SU-DHL-6 (cell line): ENCODE measurements at regions not wholly inside any gene's neighbourhood (a gene's known extent, or its start where the extent isn't known, plus 50 kb on each side); places are given as distances from the start of the nearest gene placed in this dataset.

Experiments
- H2AFZ ChIP-seq: fragments of 200-600 bp; sonication (generic); 2 replicates; pipeline ENCODE4 v1.6.1; 2014; ENCODE audit warnings: low read depth, mild to moderate bottlenecking, moderate library complexity, mixed read lengths, antibody characterized with exemption, low read length; ENCODE audit not compliant: severe bottlenecking
- H3F3A ChIP-seq: fragments of 200-600 bp; shearing (Covaris generic); 2 replicates; pipeline ENCODE4 v1.6.0; 2016; ENCODE audit warnings: antibody characterized with exemption, mild to moderate bottlenecking; ENCODE audit not compliant: insufficient read depth
- H3K27ac ChIP-seq: fragments of 200-600 bp; sonication (generic); 2 replicates; pipeline ENCODE4 v1.5.1; 2016; ENCODE audit warnings: low read depth, mild to moderate bottlenecking, low read length, moderate library complexity, mixed read lengths
- H3K27me3 ChIP-seq: fragments of 200-600 bp; sonication (generic), shearing (Covaris generic); 2 replicates; pipeline ENCODE4 v1.6.0; 2014; ENCODE audit warnings: mild to moderate bottlenecking, low read length
- H3K36me3 ChIP-seq: fragments of 200-600 bp; sonication (generic); 2 replicates; pipeline ENCODE4 v1.6.1; 2014; ENCODE audit warnings: mild to moderate bottlenecking, low read length, mixed read lengths
- H3K4me2 ChIP-seq: fragments of 300-600, 200-600 bp; shearing (Covaris generic), sonication (generic); 2 replicates; pipeline ENCODE4 v1.6.0; 2014; ENCODE audit warnings: low read length, low read depth, mild to moderate bottlenecking; ENCODE audit not compliant: poor library complexity, severe bottlenecking
- H3K4me3 ChIP-seq: fragments of 200-600 bp; sonication (generic); 2 replicates; pipeline ENCODE4 v1.5.1; 2014; ENCODE audit warnings: antibody characterized with exemption, low read length, mild to moderate bottlenecking, mixed read lengths; ENCODE audit not compliant: insufficient read depth, poor library complexity, severe bottlenecking
- H3K79me2 ChIP-seq: fragments of 200-600 bp; sonication (generic); 2 replicates; pipeline ENCODE4 v1.6.1; 2014; ENCODE audit warnings: mild to moderate bottlenecking, low read length, moderate library complexity; ENCODE audit not compliant: insufficient read depth
- H3K9ac ChIP-seq: fragments of 200-600 bp; sonication (generic); 2 replicates; pipeline ENCODE4 v1.7.0; 2014; ENCODE audit warnings: mild to moderate bottlenecking, low read length
- H3K9me2 ChIP-seq: fragments of 200-600 bp; sonication (generic); replicated peaks from 2 replicates; pipeline ENCODE4 v1.6.1; 2014; ENCODE audit warnings: low read length; ENCODE audit not compliant: insufficient read depth
- H3K9me3 ChIP-seq: fragments of 200-600 bp; sonication (generic); 2 replicates; pipeline ENCODE4 v1.6.1; 2014; ENCODE audit warnings: low read length, mixed read lengths; ENCODE audit not compliant: insufficient read depth
- H4K20me1 ChIP-seq: fragments of 200-600 bp; sonication (generic); 2 replicates; pipeline ENCODE4 v1.6.1; 2014; ENCODE audit warnings: low read depth, mild to moderate bottlenecking, antibody characterized with exemption, low read length, moderate library complexity, mixed read lengths
- CTCF ChIP-seq: fragments of 200-600 bp; sonication (generic); IDR thresholded peaks from one replicate; pipeline ENCODE4 v1.5.1; 2017; ENCODE audit warnings: antibody characterized with exemption, mild to moderate bottlenecking, low read length, moderate library complexity; ENCODE audit not compliant: insufficient read depth, poor library complexity, severe bottlenecking
- EZH2phosphoT487 ChIP-seq: fragments of 200-600 bp; sonication (generic), shearing (Covaris generic); conservative IDR thresholded peaks from 2 replicates; pipeline ENCODE4 v1.6.1; 2018; ENCODE audit warnings: mild to moderate bottlenecking, antibody characterized with exemption, low read length, moderate library complexity, mixed read lengths

- Histone ChIP-seq H3K27ac (no peak overlapping the region), H3K79me2 (no peaks in the 10 kb centered on the region), H3F3A (no peaks in the 10 kb centered on the region), H3K9me3 (no peaks in the 10 kb centered on the region), H3K4me3 (no peak overlapping the region), H3K4me2 (no peak overlapping the region), H3K9me2 (no peaks in the 10 kb centered on the region), H2AFZ (no peak overlapping the region), H3K9ac (no peak overlapping the region), H3K27me3 (no peaks in the 10 kb centered on the region), H3K36me3 (no peaks in the 10 kb centered on the region), H4K20me1 (no peaks in the 10 kb centered on the region)
- no peak for TF ChIP-seq CTCF
Measured at GRCh38 chr3:176554264-176554663, 643.0 kb downstream of the TBL1XR1 start.

GRCh38 chr3:176526942-176527341, 670.3 kb downstream of the TBL1XR1 start:
- Histone ChIP-seq H3F3A (no peaks in the 10 kb centered on the region), H3K9me2 (no peaks in the 10 kb centered on the region), H3K4me3 (no peak overlapping the region), H4K20me1 (no peaks in the 10 kb centered on the region), H3K9ac (no peak overlapping the region), H3K27ac (no peak overlapping the region), H3K27me3 (no peaks in the 10 kb centered on the region; the same call in 1 of the 2 replicates), H3K4me2 (no peak overlapping the region), H3K9me3 (no peaks in the 10 kb centered on the region), H3K79me2 (no peaks in the 10 kb centered on the region), H2AFZ (no peak overlapping the region), H3K36me3 (no peaks in the 10 kb centered on the region)
- TF ChIP-seq EZH2phosphoT487 (no peak), CTCF (no peak)

GRCh38 chr3:176526225-176526624, 671.1 kb downstream of the TBL1XR1 start:
- no peaks in the 10 kb centered on the region for H4K20me1 ChIP-seq
- no peaks in the 10 kb centered on the region for H3F3A ChIP-seq
- no peaks in the 10 kb centered on the region for H3K9me2 ChIP-seq
- no peak overlapping the region for H3K4me2 ChIP-seq
- no peak overlapping the region for H3K27ac ChIP-seq
- no peak overlapping the region for H3K9ac ChIP-seq
- TF ChIP-seq EZH2phosphoT487 = no peak
- no peak for TF ChIP-seq CTCF
- H3K79me2 ChIP-seq = no peaks in the 10 kb centered on the region
- no peak overlapping the region for H3K4me3 ChIP-seq
- no peaks in the 10 kb centered on the region for H3K9me3 ChIP-seq
- H3K36me3 ChIP-seq = no peaks in the 10 kb centered on the region
- H3K27me3 ChIP-seq = no peaks in the 10 kb centered on the region; the same call in 1 of the 2 replicates
- no peak overlapping the region for H2AFZ ChIP-seq

- Histone ChIP-seq H3F3A (no peaks in the 10 kb centered on the region), H4K20me1 (no peaks in the 10 kb centered on the region), H3K36me3 (no peaks in the 10 kb centered on the region), H3K27ac (no peak overlapping the region), H3K9me2 (no peaks in the 10 kb centered on the region), H3K27me3 (no peaks in the 10 kb centered on the region; the same call in 1 of the 2 replicates), H3K4me2 (no peak overlapping the region), H2AFZ (no peak overlapping the region), H3K4me3 (no peak overlapping the region), H3K9me3 (no peaks in the 10 kb centered on the region), H3K79me2 (no peaks in the 10 kb centered on the region), H3K9ac (no peak overlapping the region)
- TF ChIP-seq CTCF = no peak
- TF ChIP-seq EZH2phosphoT487 = no peak
Measured at GRCh38 chr3:176523114-176523513, 674.2 kb downstream of the TBL1XR1 start.
